GM19372 (cell line): ENCODE measurements at regions not wholly inside any gene's neighbourhood (a gene's known extent, or its start where the extent isn't known, plus 50 kb on each side); places are given as distances from the start of the nearest gene placed in this dataset.

Source experiments
- ATAC-seq: cut with Tn5 transposase; IDR thresholded peaks from one replicate; pipeline ENCODE4 v1.9.1; 2021; ENCODE audit warnings: mild to moderate bottlenecking, low read depth, moderate library complexity; ENCODE audit not compliant: unreplicated experiment

- no peak for ATAC-seq
Measured at GRCh38 chr5:61596265-61596664, 264.2 kb downstream of the ZSWIM6 start.

DNA sequence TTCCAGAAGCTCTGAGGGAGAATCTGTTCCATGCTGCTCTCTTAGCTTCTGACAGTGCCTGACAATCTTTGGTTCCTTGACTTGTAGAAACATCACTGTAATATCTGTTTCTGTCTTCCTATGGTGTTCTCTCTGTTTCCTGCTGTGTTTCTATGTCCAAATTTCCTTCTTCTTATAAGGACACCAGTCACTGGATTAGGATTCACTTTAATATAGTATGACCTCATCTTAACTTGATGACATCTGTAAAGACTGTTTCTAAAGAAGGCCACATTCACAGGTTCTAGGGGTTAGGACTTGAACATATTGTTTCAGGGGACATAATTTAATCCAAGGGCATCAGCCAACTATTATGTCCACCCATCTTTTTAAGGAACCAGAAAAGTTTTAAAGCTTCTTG lies 265.6 kb downstream of the ZSWIM6 start:
- no peak for ATAC-seq

GRCh38 chr5:61598126-61598525 lies 266.1 kb downstream of the ZSWIM6 start:
- no peak for ATAC-seq

- ATAC-seq = no peak
Measured at GRCh38 chr5:61599370-61600122, 267.5 kb downstream of the ZSWIM6 start.

GRCh38 chr5:61600123-61600444 lies 268.0 kb downstream of the ZSWIM6 start:
- ATAC-seq = no peak

DNA sequence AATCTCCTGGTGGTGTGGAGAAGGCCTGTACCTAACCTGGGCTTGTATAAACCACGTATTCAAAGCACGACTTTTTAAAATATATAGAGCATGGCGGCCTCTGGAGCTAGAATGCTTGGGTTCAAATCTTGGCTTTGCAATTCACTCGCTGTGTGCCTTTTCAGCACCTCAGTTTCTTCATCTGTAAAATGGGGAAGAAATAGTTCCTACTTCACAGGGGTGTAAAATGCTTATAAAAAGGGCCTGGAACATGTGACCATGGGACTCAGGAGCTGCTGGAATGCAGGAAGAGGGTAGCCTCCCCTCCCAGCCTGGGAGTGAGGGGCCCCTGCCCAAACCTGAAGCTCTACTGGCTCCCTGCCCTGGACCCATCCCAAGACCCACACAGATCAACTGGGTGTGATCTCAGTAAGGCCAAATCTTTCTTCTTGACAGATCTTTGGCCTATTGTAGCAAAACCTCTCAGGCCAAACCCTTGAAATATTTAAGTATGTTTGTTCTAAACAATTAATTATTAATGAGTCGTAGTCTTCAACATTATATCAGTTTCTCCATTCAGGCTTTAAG lies 269.0 kb downstream of the ZSWIM6 start:
- ATAC-seq = no peak

DNA sequence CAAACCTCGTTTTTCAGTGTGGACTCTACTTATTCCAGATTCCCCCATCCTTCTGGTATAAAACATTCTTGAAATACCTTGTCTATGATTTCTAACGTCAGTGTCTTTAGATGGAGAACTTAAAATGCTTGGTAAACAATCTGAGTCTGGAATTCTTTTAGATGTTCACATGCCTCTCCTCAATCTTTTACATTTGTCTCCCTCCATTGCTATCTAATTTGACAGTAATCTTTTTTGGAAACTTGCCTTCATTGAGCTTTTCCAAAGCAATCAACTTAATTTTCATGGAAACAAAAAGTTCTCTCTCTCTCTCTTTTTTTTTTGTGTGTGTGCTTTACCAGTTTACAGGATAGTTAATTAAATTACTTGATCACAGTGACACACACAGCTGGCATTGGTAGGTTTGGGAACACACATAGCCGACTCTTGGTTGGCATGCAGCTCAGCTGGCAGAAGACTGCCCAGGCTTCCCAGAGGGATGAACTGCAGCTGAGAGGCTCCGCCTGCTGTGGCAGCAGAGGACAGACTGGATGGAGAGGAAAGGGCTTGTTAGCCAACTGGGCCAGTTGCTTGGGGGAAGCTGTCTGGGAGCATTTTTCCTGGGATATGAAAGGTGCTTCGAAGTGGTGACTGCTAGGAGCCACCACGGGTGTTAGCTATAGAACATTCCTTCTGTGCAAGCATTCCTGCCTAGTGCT lies 271.3 kb downstream of the ZSWIM6 start:
- no peak for ATAC-seq

DNA sequence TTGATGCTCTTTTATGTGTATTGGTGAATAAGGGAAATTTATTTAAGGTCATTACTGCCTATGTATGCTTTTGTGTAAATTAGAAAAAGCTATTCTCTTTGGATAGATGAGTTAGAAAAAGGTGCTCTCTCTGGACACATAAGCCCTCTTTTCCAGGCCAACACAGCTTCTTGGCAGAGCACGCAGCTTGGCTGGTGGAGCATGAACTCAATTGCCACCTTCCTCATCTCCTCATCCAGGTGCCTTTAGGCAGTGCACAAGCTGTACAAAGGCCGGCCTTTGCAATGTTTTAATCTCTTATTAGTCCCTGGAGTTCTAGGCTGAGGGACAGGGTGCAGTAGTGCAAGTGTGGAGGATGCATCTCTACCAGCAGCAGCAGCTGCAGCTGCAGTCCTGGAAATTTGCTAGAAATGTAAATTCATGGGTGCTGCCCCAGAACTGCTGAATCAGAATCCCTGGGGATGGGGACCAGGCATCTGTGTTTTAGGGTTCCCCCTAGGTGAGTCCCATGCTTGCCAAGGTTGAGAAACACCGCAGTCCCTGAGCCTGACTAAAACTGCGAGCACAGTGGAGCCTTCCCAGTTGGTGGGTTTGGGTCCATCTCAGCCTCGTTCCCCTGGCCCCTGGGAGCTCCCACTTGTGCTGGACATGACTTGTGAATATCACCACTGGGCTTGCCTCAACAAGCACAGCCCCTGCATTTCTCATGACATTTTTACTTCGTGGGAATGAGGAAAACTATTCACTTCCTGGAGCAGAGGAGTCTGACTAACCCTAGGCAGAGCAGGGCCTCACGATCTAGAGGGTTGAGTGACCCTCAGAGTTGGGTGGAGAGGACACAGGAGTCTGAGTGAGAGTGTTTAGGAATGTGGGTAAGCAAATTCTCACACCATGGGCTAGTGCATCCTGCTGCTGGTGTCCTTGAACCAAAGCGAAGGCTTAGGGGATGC lies 272.3 kb downstream of the ZSWIM6 start:
- no peak for ATAC-seq

- ATAC-seq = no peak
Measured at GRCh38 chr5:61609840-61610677, 278.0 kb downstream of the ZSWIM6 start.

DNA sequence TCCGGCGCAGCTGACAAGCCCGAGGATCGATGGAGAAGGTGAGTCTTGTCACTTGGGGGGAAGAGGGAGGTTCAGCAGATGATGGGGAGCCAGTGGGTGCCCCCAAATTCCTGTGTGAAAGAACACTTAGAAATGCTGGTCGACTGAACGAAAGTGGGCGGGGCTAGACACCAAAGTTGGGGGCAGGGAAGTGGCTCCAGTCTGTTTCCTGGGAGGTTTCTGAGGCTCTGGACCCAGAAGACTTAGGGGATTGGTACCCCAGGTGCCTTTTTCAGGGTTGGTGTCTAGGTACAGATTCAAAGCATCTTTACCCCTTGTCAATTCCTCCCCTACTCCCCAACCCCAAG lies 278.6 kb downstream of the ZSWIM6 start:
- ATAC-seq = no peak

DNA sequence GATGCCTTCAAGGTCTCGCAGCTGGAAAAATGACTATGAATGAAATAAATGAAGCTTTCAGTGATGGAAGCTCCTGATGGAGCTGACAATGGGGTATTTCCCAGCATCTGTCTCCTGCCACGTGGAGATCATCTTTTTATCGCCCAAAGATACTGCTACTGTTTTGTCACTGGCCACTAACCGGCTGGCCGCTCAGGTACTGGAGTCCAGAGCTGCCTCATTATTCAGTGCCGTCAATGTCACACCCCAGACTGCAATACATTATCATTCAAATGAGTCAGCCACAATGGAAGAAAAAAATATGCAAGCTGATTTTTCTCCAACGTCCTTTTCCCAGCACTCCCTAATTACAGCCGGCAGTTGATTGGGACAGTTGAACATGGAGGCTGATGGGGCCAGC lies 280.4 kb downstream of the ZSWIM6 start:
- no peak for ATAC-seq

DNA sequence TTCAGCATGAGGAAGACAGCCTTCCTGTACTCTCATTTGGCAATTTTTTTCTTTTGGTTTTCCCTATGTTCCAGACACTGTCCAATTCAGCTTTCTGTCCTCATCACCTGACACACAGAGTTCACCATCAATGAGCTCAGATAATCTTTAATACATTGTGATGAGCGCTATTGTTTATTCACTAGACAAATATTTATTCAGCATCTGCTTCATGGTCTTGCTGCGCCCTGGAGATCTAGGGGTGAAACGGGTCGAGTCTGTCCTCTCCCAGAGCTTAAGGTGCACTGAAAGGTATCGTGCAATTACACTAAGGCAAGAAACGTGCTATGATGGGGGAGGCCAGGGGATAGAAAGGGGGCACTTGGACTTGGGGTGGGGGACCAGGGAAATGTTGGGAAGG lies 281.6 kb downstream of the ZSWIM6 start:
- no peak for ATAC-seq

DNA sequence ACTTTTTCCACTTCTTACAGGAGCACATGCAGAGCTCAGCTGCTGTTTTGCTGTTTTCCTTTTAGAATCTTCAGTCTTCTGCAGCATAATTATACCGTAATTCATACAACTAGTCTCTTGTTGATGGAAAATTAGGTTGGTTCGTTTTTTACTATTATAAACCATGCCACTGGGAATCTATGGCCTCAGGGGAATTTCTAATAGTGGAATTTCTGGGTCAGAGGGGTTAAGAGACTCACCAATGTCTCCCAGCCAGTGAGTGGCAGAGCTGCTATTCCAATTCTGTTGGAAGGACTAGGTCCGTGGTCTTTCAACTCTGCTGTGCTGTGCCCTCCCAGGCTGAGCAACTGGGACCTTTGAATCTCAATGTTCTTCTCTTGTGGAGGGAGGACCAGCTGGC lies 282.5 kb downstream of the ZSWIM6 start:
- no peak for ATAC-seq

DNA sequence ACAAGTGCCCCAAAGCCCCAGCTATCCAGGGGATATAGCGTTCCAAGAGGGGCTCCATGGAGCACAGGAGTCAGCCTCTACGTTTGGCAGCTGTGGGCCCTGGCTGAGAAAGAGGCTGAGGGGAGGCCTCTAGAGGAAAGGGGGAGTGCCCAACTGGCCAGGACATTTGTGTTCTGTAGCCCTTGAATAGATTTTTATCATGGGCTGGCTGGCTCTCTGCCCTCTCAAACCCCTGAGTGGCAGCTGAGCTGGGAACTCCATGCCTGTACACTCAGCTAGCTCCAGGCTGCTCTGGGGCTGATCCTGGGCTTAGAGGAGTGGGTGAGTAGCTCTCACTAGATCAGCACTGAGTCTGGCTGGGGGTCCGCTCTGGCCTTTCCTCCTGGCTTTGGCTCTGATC lies 285.0 kb downstream of the ZSWIM6 start:
- no peak for ATAC-seq

DNA sequence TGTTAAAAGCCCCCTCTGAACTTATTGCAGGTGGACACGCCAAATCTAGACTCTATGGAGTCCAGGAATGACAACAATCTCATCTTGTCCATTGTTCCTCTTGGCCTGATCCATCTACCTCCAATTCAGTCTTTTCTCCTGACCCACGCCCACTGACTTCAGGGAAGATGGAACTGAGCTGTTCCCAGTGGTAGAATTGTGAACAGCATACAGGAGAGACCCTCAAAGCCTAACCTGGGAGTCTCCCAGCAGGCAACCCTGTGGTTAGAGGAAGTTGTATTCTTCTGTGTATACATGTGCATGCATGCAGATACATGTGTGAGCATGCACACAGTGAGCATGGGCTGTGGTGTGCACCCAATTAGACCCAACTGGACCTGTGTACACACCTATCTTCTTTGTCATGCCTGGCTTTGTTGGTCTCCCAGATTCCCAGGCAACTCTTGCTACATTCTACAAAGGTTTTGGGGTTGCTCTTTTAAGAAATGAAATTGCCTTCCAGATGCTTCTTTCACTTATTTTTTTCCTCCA lies 286.0 kb downstream of the ZSWIM6 start:
- ATAC-seq = no peak

GRCh38 chr5:61618577-61618976 lies 286.5 kb downstream of the ZSWIM6 start:
- no peak for ATAC-seq

DNA sequence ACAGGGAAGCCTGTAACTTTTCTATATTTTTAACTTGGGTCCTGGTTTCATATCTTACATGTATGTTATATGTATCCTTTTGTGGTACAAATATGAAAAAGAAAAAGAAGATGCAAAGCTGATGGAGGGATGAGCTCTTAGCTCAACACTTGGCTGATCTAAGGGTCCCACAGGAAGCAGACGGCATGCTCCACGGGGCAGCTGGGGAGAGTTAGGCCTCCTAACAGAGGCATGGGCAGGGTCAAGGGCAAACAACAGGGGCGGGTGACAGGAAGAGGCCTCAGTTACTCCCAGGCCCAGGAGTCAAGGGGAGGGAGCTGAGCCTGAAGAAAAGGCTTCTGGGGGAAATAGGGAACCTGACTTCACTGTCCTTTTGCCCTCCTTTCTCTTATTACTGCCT lies 287.2 kb downstream of the ZSWIM6 start:
- no peak for ATAC-seq

DNA sequence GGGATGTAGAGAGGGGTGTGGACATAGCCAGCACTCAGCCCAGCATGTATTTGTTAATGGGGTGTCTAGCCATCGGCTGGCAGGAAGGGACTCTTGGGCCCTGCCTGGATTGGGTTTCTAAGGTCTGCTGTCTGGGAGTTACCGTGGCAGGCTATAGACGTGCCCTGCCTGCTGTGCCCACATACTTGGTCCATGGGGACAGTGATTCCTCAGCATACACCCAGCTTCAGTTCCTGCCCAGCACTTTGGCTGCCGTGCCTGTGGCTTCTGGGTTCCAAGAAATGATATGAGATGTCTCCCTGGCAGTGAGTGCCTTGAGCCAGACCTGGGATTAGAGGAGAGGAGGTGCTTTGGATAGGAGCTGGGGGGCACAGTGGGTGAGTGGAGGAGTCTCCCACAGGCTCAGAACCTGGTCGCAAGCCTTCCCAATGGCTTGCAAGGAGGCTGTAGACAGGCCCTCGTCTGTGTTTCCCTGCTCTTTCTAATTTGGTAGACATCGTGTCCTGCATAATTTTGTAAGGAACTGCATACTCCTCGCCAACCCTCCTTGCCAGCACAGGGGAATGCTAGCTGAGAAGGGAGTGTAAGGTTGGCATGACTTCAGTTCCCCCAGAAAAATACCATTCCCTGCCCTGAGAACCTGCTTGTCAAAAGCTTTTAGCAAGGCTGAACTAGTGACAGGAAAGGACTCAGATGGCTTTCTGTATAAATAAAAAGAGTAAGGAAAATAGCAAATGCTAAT lies 287.9 kb downstream of the ZSWIM6 start:
- no peak for ATAC-seq

GRCh38 chr5:61620699-61621182 lies 288.7 kb downstream of the ZSWIM6 start:
- no peak for ATAC-seq
